A673 (cell line): ENCODE measurements at regions not wholly inside any gene's neighbourhood (a gene's known extent, or its start where the extent isn't known, plus 50 kb on each side); places are given as distances from the start of the nearest gene placed in this dataset.
A peak's percentile ranks its signal among the peaks of the same experiment; 100 is the strongest.

Experiments
- CTCF ChIP-seq: fragments of 300-800, 200-600 bp; sonication (generic); conservative IDR thresholded peaks from 2 replicates; pipeline ENCODE4 v1.5.1; 2017; ENCODE audit warnings: low read depth, mild to moderate bottlenecking, antibody characterized with exemption, low read length, moderate library complexity, mixed read lengths
- EZH2 ChIP-seq: fragments of 200-600 bp; sonication (generic); IDR thresholded peaks from 2 replicates; pipeline ENCODE4 v1.6.1; 2017; ENCODE audit warnings: borderline replicate concordance, low read depth, mild to moderate bottlenecking, mixed read lengths, antibody characterized with exemption, low read length; ENCODE audit not compliant: poor library complexity, severe bottlenecking

DNA sequence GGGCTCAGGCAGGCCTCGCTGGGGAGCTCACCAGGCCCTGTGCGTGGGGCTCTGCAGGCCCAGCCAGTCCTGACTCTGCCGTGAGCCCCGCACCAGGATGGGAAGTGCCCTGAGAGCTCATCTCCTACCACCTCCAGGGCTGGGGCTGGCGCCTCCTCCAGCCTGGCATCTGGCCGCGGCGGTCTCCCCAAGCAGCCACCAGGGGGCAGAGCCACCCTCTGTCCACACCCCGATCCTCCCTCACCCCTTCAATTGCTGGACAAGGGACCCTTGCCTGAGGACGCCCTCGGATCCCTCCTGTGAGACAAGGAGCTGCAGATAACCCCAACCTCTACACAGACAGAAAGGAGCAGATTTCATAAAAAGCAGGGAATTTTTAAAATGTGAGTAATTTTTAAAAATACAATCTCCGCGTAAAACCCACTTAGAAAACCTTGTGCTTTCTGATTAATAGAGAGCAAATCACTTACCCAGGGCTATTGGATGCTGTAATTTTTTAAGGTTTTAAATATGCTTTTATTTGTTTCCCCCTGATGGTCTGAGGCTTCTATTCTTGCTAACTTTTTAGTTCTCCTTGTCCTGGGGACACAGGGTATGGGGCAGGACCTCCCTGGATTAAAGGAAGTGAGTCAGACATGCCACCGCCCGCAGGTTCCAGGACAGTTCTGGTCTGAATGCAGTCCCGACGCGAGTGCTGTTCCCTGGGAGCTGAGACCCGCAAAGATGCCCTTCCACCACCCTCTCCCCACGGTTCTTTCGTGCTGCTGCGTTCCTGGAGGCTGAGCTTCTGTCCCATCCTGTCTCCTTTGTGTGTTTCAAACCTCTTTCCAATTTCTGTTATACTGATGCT is 52.3 kb upstream of the CHRNA7 start:
- TF ChIP-seq CTCF (peak; percentile 83), EZH2 (no peak)
